GM18502 (cell line): ENCODE measurements at regions not wholly inside any gene's neighbourhood (a gene's known extent, or its start where the extent isn't known, plus 50 kb on each side); places are given as distances from the start of the nearest gene placed in this dataset.

Source experiments
- ATAC-seq: cut with Tn5 transposase; IDR thresholded peaks from one replicate; pipeline ENCODE4 v1.9.1; 2021; ENCODE audit warnings: mild to moderate bottlenecking; ENCODE audit not compliant: unreplicated experiment, poor library complexity

DNA sequence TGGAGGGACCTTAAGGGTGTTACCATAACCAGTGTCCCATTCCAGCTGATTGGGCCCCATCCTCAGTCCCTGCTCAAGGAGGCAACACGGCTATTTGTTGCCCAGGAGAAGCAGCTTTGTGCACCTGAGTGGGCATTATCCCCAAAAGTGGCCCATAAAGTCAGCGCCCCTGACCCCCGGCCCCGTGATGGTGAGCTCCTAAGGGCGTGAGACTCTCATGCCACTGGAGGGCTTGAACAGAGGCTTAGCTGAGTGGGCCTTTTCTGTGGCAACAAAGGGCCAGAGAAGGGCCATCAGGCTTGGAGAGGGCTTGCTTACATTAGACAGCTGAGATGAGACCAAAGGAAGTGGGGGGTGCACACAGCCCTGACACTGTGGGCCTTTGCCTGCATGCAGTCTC, 99.2 kb upstream of the RAB6C start:
- ATAC-seq = no peak

DNA sequence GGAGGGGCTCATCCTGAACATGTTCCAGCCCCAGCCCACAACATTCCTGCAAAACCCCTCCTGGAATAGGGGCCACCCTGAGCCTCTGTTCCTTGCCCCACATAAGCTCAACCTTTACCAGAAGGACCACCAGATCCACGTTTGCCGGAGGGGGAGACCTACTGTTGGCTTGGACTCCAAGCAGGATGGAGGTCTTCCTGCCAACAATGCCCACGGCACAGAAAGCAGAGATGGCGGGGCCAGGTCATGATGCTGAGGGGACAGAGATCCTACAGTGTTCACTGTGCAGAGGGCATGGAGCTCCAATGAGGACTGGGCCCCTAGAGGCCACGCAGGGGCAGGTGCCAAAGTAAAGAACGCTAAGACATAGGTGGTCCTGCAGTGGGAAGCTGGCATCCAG, 98.5 kb upstream of the RAB6C start:
- ATAC-seq = no peak

DNA sequence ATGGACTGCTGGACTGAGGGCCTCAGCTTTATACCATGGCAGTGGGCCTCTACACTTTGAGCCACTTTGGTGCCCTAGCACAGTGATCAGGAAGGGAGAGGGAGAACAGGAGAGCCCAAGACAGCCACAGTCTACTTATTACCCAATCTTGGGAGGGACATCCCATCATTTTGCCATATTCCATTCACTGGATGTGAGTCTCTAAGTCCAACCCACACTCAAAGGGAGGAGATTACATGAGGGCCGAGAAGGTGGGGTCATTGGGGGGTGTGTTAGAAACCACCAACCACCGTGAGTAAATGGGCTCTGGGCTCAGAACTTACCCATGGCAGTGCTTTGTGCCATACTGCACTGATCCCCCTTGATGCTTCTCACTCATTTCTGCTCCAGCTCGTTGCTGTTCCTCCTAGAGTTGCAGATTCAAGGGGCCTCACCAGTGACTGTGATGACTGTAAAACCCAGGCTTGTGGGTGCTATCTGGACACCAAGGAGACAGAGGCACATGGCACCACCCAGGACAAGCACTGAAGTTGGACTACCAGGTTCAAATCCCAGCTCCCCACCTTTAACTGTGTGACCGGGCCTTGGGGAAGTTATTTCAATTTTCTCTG, 97.6 kb upstream of the RAB6C start:
- ATAC-seq = no peak

DNA sequence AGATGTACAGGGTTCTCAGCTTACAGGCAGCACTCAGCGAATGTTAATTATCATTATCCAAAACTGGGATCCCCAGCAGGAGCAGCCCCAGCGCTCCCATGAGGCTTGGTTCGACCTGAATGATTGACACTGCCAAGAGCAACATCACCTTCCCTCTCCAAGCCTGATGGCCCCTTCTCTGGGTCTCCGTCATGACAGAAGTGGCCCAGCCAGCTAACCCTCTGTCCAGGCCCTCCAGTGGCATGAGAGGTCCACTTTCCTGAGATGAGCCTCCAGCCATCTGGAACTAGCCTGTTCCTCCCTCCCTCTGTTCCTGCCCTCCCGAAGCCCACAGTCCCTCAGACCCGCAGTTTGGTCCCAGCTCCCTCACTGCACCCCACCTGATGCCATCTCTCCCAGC, 97.0 kb upstream of the RAB6C start:
- no peak for ATAC-seq

DNA sequence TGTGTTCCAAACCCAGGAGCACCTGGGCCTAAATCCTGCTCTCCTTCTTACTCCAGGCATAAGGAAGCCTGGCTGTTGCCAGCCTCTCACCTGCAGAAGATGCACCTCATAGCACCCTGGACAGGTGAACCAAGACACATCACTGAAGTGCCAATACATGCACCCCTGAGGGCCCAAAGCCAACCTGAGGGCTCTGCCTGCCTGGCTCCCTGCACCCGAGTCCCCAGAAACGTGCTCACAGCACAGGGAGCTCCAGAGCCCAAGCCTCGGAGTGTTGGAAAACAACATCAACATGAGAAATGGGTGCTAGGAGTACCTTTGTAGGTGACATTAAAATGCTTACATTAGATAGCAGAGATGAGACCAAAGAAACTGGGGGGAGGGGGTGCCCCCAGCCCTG, 96.3 kb upstream of the RAB6C start:
- ATAC-seq = no peak

DNA sequence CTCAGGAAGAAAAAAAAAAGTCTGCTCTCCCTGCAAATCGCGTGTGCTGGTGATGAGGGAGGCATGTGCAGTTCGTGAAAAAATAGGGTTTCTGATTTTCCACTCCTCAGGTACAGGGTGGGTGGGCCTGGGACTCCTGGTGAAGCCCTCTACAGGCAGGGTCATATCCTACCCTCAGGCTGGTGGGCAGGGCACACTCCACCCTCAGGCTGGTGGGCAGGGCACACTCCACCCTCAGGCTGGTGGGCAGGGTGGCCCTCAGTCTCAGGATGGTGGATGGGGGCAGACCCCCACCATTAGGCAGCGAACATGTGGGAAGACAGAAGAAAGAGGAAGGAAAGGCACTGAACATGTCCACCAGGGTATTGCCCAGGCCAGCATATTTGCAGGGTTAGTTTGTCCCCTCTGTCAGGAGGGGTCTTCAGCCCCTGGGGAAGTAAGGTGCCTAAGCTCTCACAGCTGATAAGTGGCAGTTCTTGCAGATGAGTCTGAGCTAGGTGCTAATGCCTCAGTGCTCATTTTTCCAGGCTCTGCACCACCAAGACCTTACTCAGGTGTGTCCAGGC, 95.2 kb upstream of the RAB6C start:
- no peak for ATAC-seq

DNA sequence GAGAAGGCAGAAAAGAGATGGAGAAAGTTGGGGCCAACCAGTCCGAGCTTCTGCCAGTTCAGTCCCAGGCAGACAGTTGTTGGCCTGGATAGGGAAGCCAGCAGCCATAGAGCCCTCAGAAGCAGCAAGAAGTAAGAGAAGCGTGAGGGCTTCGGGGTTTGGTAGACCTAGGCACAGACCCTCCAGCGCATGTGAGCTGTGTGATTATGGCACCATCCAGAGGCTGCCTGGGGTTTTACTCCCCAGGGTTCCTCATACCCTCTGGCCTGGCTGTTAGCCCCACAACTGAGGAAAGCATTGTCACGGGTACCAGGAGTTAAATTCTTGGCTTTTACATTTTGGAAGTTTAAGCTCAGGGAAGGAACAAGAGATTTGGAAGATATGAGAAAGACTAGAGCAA, 93.7 kb upstream of the RAB6C start:
- peak; percentile 50 for ATAC-seq

DNA sequence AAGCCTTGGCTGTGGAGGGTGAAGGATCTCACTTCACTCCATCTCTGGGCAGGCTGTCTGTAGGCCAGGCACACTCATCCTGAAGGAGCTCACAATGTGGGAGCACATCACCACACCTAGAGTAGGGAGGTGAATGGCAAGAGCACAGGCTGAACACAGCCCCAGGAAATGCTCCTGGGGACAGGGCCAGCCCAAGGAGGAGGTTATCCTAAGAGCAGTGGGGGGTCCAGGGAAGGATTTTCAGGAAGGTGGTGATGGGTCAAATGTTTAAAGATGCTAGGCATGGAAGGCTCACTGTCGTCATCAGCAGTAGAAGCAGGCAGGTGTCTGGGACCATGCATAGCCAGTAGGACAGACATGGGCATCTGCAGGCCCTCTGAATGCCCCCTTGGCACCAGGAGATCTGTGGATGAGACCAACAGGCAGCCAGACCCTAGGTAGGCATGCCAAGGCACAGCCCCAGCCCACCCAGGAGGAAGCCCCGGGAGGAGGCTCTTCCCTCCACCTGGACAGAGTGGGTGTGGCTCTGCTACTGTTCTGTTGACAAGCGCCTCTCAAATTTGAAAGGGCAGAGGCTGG, 91.7 kb upstream of the RAB6C start:
- ATAC-seq = no peak

DNA sequence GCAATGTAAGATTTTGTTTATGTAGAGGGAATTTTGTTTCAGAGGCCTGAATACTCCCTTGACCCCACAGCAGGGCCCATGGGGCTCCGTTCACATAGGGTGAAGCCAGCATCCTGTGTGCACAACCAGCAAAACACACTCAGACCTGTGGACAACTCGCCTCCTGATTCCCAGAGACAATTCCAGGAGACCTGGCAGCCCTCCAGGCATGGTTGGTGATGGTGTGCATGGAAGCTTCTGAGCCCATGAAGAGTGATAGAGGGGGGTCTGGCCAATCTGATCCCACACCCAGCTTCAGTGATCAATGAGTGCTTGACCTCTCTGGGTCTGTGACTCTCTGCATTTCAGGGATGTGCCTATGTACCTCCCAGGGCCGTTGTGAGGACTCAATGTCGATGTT, 91.0 kb upstream of the RAB6C start:
- no peak for ATAC-seq

DNA sequence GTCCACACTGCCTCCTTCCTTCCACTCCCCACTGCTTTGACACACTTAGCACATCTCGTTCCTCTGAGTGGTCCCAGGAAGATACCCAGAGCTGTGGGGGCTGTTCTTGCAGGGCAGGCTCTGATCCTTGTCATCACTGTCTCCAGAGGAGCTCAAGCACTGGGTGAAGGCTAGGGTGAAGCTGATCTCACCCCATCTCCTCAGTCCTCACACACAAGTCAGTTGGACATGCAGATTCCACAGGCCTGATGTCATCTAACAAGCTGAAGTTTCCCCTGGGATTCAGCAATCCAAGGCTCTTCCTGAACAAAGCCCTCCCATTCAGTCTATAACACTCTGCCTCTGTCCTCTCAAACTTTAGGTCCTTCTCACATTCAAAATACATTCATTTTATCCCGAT, 90.6 kb upstream of the RAB6C start:
- ATAC-seq = no peak

DNA sequence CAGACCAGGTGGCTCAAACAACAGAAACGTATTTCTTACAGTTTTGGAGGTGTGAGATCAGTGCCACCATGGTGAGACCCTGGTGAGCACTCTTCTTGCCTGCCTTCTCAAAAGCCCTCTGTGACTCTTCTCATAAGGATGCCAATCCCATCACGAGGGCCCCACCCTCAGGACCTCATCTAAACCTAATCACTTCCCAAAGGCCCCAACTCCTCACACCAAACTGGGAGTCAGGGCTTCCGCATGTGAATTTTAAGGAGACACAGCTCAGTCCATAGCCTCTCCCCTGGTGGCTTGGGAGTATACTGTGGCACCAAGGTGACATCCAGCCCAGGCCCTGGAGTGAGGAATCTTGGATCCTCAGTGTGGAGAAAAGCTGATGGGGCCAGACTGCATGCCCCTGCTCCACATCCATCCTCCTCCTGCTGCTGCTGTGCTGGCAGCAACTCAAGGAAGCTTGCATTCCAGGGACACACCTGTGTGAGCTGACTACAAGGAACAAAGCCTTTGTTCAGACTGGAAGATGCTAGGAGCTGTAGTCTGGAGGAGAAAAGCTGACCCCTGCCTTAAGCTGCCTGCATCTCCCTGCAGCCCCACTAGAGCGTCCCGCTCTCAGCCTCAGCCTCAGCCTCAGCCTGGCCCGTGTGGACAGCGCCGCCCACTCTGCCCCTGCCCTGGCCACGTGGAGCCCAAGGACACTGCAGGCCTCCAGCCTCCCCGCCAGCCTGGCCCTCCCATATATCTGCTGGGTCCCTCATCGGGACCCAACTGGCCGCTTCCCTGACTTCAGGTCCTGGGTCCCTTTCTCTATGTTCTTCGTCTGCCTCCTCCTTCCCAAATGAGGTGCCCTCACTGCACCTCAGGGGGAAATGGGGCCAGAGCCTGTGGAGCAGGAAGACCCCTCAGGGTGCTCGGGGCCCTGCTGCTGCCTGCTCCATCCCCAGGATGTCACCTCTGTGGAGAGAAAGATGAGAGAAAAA, 87.8 kb upstream of the RAB6C start:
- no peak for ATAC-seq

DNA sequence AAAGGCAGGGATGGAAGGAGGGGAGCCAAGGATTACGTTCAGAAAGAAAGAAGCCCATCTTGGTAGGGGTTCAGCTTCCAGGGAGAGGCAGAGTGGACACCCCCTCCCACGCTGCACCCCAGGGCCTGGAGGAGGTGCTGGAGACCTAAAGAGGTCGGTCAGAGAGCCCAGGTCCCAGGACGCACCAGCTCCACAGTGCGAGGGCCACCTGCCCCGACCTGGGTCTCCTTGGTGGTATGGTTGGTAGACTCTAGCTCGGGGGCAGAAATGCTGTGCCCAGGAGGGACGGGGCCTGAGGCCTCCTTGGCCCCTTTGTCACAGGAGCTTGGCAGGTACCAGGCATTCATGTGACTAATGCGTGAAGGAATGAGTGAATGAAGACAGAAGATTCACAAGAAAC, 87.1 kb upstream of the RAB6C start:
- no peak for ATAC-seq

DNA sequence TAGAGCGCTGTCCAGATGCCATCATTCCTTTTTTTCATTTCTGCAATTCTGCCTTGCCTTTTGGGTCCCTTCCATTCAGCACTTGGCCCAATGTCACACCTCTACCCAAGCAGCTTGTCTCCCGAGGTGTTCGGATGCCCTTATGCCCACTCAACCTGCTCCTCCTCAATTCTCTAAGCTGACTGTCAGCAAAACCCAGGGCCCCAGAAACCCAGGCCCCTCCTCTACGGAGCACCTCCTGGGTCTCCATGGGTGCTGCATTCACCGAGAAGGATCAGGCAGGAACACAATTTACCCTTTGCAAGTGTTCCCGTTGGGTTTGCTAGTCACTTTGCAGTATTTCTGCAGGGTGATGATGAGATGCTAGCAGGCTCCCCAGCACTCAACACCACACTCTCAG, 86.7 kb upstream of the RAB6C start:
- no peak for ATAC-seq

DNA sequence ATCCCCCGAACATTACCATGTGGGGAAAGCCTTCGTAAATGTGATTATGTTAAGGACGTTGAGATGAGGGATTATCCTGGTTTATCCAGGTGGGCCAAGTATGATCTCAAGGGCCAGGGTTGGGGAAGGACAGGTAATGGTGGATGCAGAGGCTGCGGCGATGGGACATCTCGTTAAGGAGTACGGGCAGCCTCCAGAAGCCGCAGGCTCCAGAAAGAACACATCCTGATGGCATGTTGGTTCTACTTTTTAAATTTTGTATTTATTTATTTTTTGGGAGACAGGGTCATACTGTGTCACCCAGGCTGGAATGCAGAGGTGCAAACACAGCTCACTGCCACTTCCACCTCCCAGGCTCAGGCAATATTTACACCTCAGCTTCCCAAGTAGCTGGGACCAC, 86.2 kb upstream of the RAB6C start:
- no peak for ATAC-seq

DNA sequence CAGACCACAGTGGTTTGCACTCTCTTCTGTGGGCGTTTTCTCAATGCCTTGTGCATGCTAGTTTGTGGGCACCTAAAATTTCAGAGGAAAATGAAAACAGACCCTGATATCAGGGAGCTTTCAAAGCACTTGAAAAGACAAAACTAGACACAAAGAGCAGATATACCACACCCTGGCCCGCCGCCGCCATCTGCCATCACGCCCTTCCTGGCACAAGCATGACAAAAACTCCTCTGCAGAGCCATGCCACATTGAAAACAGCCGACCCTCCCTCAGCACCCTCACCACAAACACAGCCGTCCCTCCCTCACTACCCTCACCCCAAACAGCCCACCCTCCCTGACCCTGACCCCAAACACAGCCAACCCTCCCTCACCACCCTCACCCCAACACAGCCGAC, 84.8 kb upstream of the RAB6C start:
- no peak for ATAC-seq

DNA sequence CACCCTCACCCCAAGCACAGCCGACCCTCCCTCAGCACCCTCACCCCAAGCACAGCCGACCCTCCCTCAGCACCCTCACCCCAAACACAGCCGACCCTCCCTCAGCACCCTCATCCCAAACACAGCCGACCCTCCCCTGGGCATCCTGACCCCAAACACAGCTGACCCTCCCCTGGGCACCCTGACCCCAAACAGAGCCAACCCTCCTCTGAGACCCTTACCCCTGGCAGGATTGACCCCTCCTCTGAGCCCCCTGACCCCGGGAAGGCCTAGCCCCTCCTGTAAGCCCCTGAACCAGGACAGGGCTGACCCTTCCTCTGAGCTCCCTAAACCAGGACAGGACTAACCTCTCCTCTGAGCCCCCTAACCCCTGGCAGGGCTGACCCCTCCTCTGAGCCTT, 84.4 kb upstream of the RAB6C start:
- ATAC-seq = no peak

DNA sequence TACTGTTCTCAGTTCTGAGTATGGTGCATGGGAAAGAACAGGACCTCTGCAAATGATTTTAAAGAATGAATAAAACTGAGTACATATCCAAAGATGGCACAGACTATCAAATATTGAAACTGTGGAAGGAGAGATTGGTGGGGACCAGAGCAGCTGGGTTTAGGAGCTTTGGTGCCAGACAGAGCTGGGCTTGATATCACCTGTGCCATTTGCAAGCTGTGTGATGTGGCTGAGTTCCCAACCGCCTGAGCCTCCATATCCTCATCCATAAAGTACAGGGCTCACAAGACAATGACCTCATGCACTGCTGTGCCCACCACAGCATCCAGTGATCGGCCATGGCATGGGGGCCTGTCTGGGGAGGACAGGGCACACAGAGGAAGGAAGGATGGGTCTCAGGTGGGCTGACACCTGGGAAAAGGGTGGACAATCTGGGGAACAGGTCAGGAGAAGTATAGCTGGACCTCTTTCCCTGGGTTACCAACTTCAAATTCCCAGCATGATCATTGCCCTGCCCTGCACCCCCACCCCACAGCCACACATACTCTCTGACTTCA, 83.9 kb upstream of the RAB6C start:
- no peak for ATAC-seq

DNA sequence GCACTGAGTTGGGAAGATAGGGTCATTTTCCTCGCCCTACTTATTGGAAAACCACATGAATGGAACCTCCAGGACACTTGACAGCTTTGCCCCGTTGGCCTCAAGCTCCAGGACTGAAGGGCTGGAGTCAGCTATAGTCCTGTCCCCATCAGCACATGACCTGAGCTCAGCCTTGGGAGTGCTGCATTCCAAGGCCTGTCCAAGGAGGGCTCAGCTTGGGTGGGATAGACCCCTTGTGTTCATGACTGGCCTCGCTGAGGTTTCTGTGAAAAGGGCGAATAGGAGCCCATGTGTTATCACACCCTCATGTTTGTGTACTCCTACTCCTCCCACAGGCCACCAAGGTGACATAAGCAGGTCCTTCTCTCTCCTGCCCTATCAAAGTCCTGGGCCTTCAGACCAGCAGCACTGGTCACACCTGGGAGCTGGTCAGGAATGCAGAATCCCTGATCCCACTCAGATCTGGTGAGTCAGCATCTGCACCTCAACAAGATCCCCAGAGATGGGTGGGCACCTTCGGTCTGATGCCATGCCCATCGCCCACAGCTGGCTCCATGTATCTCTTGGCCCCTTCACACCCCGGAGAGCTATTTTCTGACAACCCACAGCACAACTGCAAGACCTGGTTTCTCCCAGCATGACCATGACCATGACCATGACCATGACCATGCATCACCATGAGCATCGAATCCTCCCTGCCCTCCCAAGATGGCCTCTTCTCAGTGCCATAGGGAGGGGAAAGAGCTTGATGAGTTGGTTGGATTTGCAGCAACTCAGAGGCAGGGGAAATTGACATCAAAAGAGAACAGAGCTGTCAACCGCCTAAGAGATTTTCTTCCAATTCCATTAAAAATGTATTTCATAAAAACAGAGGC, 83.0 kb upstream of the RAB6C start:
- no peak for ATAC-seq

DNA sequence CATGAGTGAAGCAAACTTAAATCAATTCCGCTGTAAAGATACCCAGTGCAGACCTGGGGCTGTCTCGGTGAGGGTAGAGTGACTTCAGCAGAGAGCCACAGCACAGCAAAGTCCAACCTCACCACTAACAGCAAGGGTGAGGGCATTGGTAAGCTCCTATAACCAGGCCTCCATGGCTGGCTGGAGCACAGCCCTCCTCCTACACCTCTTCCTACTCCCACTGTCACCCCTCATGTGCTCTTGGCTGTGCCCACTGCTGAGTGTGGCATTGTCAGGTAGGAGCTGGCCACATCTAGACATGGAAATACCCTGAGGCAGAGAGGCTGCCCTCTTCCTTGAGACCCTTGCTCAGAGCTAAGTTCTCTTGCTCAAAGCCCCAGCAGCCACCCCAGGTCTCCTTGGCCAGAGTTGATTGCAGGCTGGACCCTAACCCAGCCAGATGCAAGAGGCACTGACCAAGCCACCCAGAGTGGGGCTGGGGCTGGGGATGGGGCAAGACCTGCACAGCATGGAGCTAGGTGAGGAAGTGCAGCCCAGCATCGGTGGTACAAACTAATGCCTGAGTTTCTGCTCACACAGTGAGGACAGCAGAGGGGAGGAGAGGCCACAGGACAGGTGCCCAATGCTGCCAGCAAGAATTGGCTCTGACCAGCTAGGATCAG, 77.6 kb upstream of the RAB6C start:
- ATAC-seq = no peak
